Kidney epithelial cell (primary cell): ENCODE measurements at regions not wholly inside any gene's neighbourhood (a gene's known extent, or its start where the extent isn't known, plus 50 kb on each side); places are given as distances from the start of the nearest gene placed in this dataset.

Experiments
- DNase-seq: peaks from one replicate; pipeline ENCODE4 v3.0.0-alpha.2; 2010; ENCODE audit warnings: low read depth
- H3K27me3 ChIP-seq: 2 replicates; pipeline ENCODE4 v1.6.0; 2011; ENCODE audit warnings: low read length; ENCODE audit not compliant: control insufficient read depth, insufficient read depth
- H3K36me3 ChIP-seq: 2 replicates; pipeline ENCODE4 v1.5.1; 2011; ENCODE audit warnings: low read length; ENCODE audit not compliant: control insufficient read depth, insufficient read depth
- H3K4me3 ChIP-seq: 2 replicates; pipeline ENCODE4 v1.5.1; 2011; ENCODE audit warnings: low read depth, mild to moderate bottlenecking, control low read depth, low read length
- CTCF ChIP-seq: IDR thresholded peaks from 2 replicates; pipeline ENCODE4 v1.5.1; 2011; ENCODE audit warnings: mild to moderate bottlenecking, moderate library complexity, low read length, control low read depth, inconsistent platforms; ENCODE audit not compliant: insufficient read depth, poor library complexity, severe bottlenecking

- H3K4me3 ChIP-seq: no peak overlapping the region
- no peak for DNase-seq
- H3K27me3 ChIP-seq: no peaks in the 10 kb centered on the region
- TF ChIP-seq CTCF: no peak
- H3K36me3 ChIP-seq: no peaks in the 10 kb centered on the region
Observed at GRCh38 chr6:12386816-12387215, 96.7 kb downstream of the EDN1 start.

- no peaks in the 10 kb centered on the region for H3K27me3 ChIP-seq
- TF ChIP-seq CTCF: no peak
- DNase-seq: no peak
- no peak overlapping the region for H3K4me3 ChIP-seq
- no peaks in the 10 kb centered on the region for H3K36me3 ChIP-seq
Observed at GRCh38 chr6:12391472-12391871, 101.3 kb downstream of the EDN1 start.

- Histone ChIP-seq H3K27me3 (no peaks in the 10 kb centered on the region), H3K36me3 (no peaks in the 10 kb centered on the region), H3K4me3 (no peak overlapping the region)
- no peak for TF ChIP-seq CTCF
- no peak for DNase-seq
Observed at GRCh38 chr6:12392490-12392889, 102.3 kb downstream of the EDN1 start.

- no peak for DNase-seq
Observed at GRCh38 chr6:12393100-12393499, 102.9 kb downstream of the EDN1 start.

GRCh38 chr6:12394170-12394569, 104.0 kb downstream of the EDN1 start:
- no peak for DNase-seq
- no peak overlapping the region for H3K4me3 ChIP-seq
- H3K27me3 ChIP-seq: no peaks in the 10 kb centered on the region
- no peaks in the 10 kb centered on the region for H3K36me3 ChIP-seq
- TF ChIP-seq CTCF: no peak

More at GRCh38 chr6:12393100-12393499, 102.9 kb downstream of the EDN1 start:
- TF ChIP-seq CTCF: no peak
- Histone ChIP-seq H3K27me3 (no peaks in the 10 kb centered on the region), H3K36me3 (no peaks in the 10 kb centered on the region), H3K4me3 (no peak overlapping the region)

GRCh38 chr6:12395898-12396297, 105.7 kb downstream of the EDN1 start:
- H3K27me3 ChIP-seq: no peaks in the 10 kb centered on the region
- no peak for DNase-seq
- H3K4me3 ChIP-seq: no peak overlapping the region
- H3K36me3 ChIP-seq: no peaks in the 10 kb centered on the region
- TF ChIP-seq CTCF: peak; percentile 5
